NB4 (cell line): ENCODE measurements at regions not wholly inside any gene's neighbourhood (a gene's known extent, or its start where the extent isn't known, plus 50 kb on each side); places are given as distances from the start of the nearest gene placed in this dataset.

Experiments
- MYC ChIP-seq: IDR thresholded peaks from 2 replicates; pipeline ENCODE4 v1.6.1; 2011; ENCODE audit warnings: low read depth, low read length
- POLR2A ChIP-seq: IDR thresholded peaks from 2 replicates; pipeline ENCODE4 v1.6.1; 2011; ENCODE audit warnings: mild to moderate bottlenecking; ENCODE audit not compliant: insufficient read length; ENCODE audit errors: extremely low read depth

DNA sequence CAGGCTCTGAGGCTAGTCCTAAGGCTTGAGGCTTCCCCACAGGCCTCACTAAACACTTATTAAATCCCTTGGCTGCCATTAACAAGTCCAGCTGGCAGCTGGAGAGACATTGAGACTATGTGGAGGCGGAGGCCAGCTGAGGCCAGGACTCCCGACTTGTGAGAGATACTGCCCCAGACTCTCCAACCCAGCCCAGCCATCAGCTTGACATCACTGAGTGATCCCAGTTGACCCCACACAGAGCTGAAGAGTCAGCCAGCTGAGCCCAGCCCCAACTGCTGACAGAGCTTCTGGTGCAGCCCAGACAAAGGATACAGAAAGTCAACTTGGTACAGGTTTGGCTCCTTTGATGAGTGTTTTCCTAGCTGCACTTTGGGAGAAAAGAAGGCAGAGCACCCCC, 343.1 kb downstream of the C16orf95 start:
- TF ChIP-seq POLR2A (no peak), MYC (no peak)
